HepG2 (cell line): ENCODE measurements at regions not wholly inside any gene's neighbourhood (a gene's known extent, or its start where the extent isn't known, plus 50 kb on each side); places are given as distances from the start of the nearest gene placed in this dataset.

Experiments used
- ATAC-seq: fragments of 200-7000 bp; cut with Tn5 transposase; 3 replicates; pipeline ENCODE4 v1.9.1; 2020; ENCODE audit warnings: mild to moderate bottlenecking, moderate library complexity
- BruUV-seq: library from RNA; stranded (reverse); fragments of 400-500 nt; replicated peaks from 2 replicates; lab custom pipeline; 2021; lab: Mats Ljungman, UMichigan
- CTCF ChIA-PET: fragments of 300-600 bp; formaldehyde crosslinking; extraction: SDS; loops from one replicate; lab custom pipeline; 2021; ENCODE audit warnings: low total read pairs, inconsistent platforms, low intra/inter-chr PET ratio; lab: Yijun Ruan, JAX
- POLR2A ChIA-PET: fragments of 350-600 bp; sonication (Branson Sonifier 250); formaldehyde crosslinking; loops from one replicate; lab custom pipeline; 2020; ENCODE audit warnings: antibody characterized with exemption, inconsistent platforms; lab: Yijun Ruan, JAX
- DNase-seq: peaks from one replicate; pipeline ENCODE4 v3.0.0-alpha.2; 2015; ENCODE audit warnings: low spot score
- FAIRE-seq: peaks from 3 replicates; lab custom pipeline; 2011; peaks lifted over from hg19 to GRCh38; lab: Jason Lieb, UNC
- H2AFZ ChIP-seq: one replicate; pipeline ENCODE4 v1.6.1; 2011; ENCODE audit warnings: low read length, inconsistent platforms
- H3K27ac ChIP-seq: fragments of 300-600 bp; 3 replicates; pipeline ENCODE4 v1.8.0; 2011; ENCODE audit warnings: mixed run types, mild to moderate bottlenecking, mixed read lengths, low read length, inconsistent platforms; ENCODE audit not compliant: insufficient read depth; ENCODE audit errors: extremely low read length
- H3K27me3 ChIP-seq, 2 experiments: fragments of 200-600 bp in 1 of 2; 2 replicates in 1 of 2; 3 replicates in 1 of 2; pipeline versions ENCODE4 v1.6.0 to v1.8.0; 2011; ENCODE audit warnings: low read length in 2 of 2, mild to moderate bottlenecking in 2 of 2, moderate library complexity in 2 of 2, inconsistent platforms in 1 of 2; ENCODE audit not compliant: insufficient read depth in 2 of 2, control insufficient read depth in 1 of 2
- H3K36me3 ChIP-seq, 2 experiments: fragments of 200-600 bp in 1 of 2; replicated peaks in 1 of 2; 2 replicates in 1 of 2; 3 replicates in 1 of 2; pipeline versions ENCODE4 v1.5.1 to v1.8.0; 2011; ENCODE audit warnings: low read length in 2 of 2, inconsistent platforms in 1 of 2; ENCODE audit not compliant: insufficient read depth in 2 of 2, control insufficient read depth in 1 of 2
- H3K4me1 ChIP-seq: 2 replicates; pipeline ENCODE4 v1.5.1; 2012; ENCODE audit warnings: low read length, inconsistent platforms; ENCODE audit not compliant: insufficient read depth
- H3K4me2 ChIP-seq: 2 replicates; pipeline ENCODE4 v1.6.0; 2011; ENCODE audit warnings: low read depth, low read length, inconsistent platforms
- H3K4me3 ChIP-seq, 3 experiments: fragments of 200-600 bp in 1 of 3; sonication (generic), shearing (Covaris generic) in 1 of 3; replicated peaks in 1 of 3; 2 replicates each; pipeline ENCODE4 v1.5.1; 2011 to 2016; ENCODE audit warnings: low read length in 3 of 3, inconsistent platforms in 2 of 3, low read depth in 2 of 3, mild to moderate bottlenecking in 2 of 3, control low read depth in 1 of 3, mixed read lengths in 1 of 3; ENCODE audit not compliant: insufficient read depth in 1 of 3
- H3K79me2 ChIP-seq: one replicate; pipeline ENCODE4 v1.6.1; 2011; ENCODE audit warnings: low read length, inconsistent platforms; ENCODE audit not compliant: insufficient read depth
- H3K9ac ChIP-seq: 2 replicates; pipeline ENCODE4 v1.6.0; 2011; ENCODE audit warnings: mild to moderate bottlenecking, low read depth, low read length, inconsistent platforms; ENCODE audit not compliant: insufficient read depth
- H3K9me3 ChIP-seq: 2 replicates; pipeline ENCODE4 v1.5.1; 2012; ENCODE audit warnings: mild to moderate bottlenecking, low read length
- H4K20me1 ChIP-seq: 2 replicates; pipeline ENCODE4 v1.6.0; 2011; ENCODE audit warnings: inconsistent platforms, mild to moderate bottlenecking, low read length, moderate library complexity; ENCODE audit not compliant: insufficient read depth
- AHR ChIP-seq: IDR thresholded peaks from 2 replicates; pipeline ENCODE4 v1.6.1; 2018; ENCODE audit warnings: missing genetic modification reagents, missing compliant biosample characterization
- JUN ChIP-seq: sonication (generic); formaldehyde crosslinking; IDR thresholded peaks from 2 replicates; pipeline ENCODE4 v1.4.0; 2020; ENCODE audit warnings: mild to moderate bottlenecking, missing genetic modification reagents
- NR1H2 ChIP-seq: sonication (generic); formaldehyde crosslinking; IDR thresholded peaks from 2 replicates; pipeline ENCODE4 v1.8.1; 2022; ENCODE audit warnings: low read depth, missing genetic modification reagents, borderline replicate concordance
- NR2F2 ChIP-seq: IDR thresholded peaks from 2 replicates; pipeline ENCODE4 v1.6.1; 2012; ENCODE audit warnings: low read depth, inconsistent platforms, borderline replicate concordance
- SAFB2 ChIP-seq: sonication (generic); formaldehyde crosslinking; IDR thresholded peaks from 2 replicates; pipeline ENCODE4 v1.5.1; 2020; ENCODE audit warnings: missing genetic modification reagents, low read depth, mild to moderate bottlenecking, borderline replicate concordance
- UBTF ChIP-seq: sonication (generic); formaldehyde crosslinking; IDR thresholded peaks from 2 replicates; pipeline ENCODE4 v1.4.0; 2020; ENCODE audit warnings: mild to moderate bottlenecking, missing genetic modification reagents
- ZNF232 ChIP-seq: sonication (generic); formaldehyde crosslinking; IDR thresholded peaks from 2 replicates; pipeline ENCODE4 v1.4.0; 2020; ENCODE audit warnings: missing genetic modification reagents, borderline replicate concordance
- ZNF33A ChIP-seq: sonication (generic); formaldehyde crosslinking; IDR thresholded peaks from 2 replicates; pipeline ENCODE4 v1.5.1; 2020; ENCODE audit warnings: missing genetic modification reagents, mild to moderate bottlenecking, moderate library complexity, borderline replicate concordance
- WGBS: methylation state at CpG from one replicate; pipeline ENCODE4 v1.1.6; 2017; ENCODE audit warnings: low lambda C conversion rate; 5-methylcytosine and 5-hydroxymethylcytosine counted together
- in situ Hi-C: cut with HindIII; loops from 2 replicates; pipeline ENCODE4 v1.10.0; 2017; ENCODE audit warnings: low pct_unique_long_range_greater_than_20kb; ENCODE audit not compliant: extremely low pct_ligation_motif_present
- intact Hi-C: fragments of 100-400 bp; cut with micrococcal nuclease; formaldehyde crosslinking; loops from one replicate; pipeline ENCODE4 v1.10.0; 2022; ENCODE audit not compliant: unreplicated experiment

GRCh38 chr12:89247967-89248366 lies 104.3 kb downstream of the DUSP6 start:
- Histone ChIP-seq H3K36me3 (no peaks in the 10 kb centered on the region), H4K20me1 (no peaks in the 10 kb centered on the region), H2AFZ (no peak overlapping the region), H3K27ac (no peak overlapping the region), H3K9me3 (no peaks in the 10 kb centered on the region), H3K27me3 (no peaks in the 10 kb centered on the region; a peak in 1 of 5 replicates), H3K4me3 (no peak overlapping the region), H3K4me1 (peaks cover 12% of the 10 kb centered on the region), H3K79me2 (no peaks in the 10 kb centered on the region), H3K9ac (no peak overlapping the region), H3K4me2 (no peak overlapping the region)
- WGBS, result 34% methylated on average over 2 of the region's 2 CpGs
- in situ Hi-C loops (no loop called here), intact Hi-C loops (no loop called here)
- ChIA-PET CTCF (no interaction called here), POLR2A (no interaction called here)
- no TSS peak for BruUV-seq
- FAIRE-seq (no peak), DNase-seq (no peak), ATAC-seq (no peak)
- TF ChIP-seq AHR (CRISPR knock-in tag) (no peak), SAFB2 (CRISPR knock-in tag) (no peak), NR2F2 (no peak), ZNF33A (no peak), JUN (CRISPR knock-in tag) (no peak), NR1H2 (CRISPR knock-in tag) (no peak), UBTF (CRISPR knock-in tag) (no peak), ZNF232 (CRISPR knock-in tag) (no peak)
